ENCODE measurements at regions not wholly inside any gene's neighbourhood (a gene's known extent, or its start where the extent isn't known, plus 50 kb on each side); places are given as distances from the start of the nearest gene placed in this dataset.

GRCh38 chr20:17858450-17859001, 110.1 kb downstream of the SNX5 start:
- no peak for DNase-seq (ENCODE audit: low spot score)

GRCh38 chr20:17857639-17858449, 110.8 kb downstream of the SNX5 start:
- DNase-seq (ENCODE audit: low spot score), result no peak

- DNase-seq (ENCODE audit: low spot score), result no peak
Observed at GRCh38 chr20:17856837-17857605, 111.6 kb downstream of the SNX5 start.

GRCh38 chr20:17856024-17856564, 112.5 kb downstream of the SNX5 start:
- DNase-seq (ENCODE audit: low spot score), result no peak

- no peak for DNase-seq (ENCODE audit: low spot score)
Observed at GRCh38 chr20:17854307-17854903, 114.2 kb downstream of the SNX5 start.

GRCh38 chr20:17852323-17852722, 116.3 kb downstream of the SNX5 start:
- no peak for DNase-seq (ENCODE audit: low spot score)

GRCh38 chr20:17850684-17851026, 117.9 kb downstream of the SNX5 start:
- no peak for DNase-seq (ENCODE audit: low spot score)

GRCh38 chr20:17849901-17850683, 118.5 kb downstream of the SNX5 start:
- no peak for DNase-seq (ENCODE audit: low spot score)

- no peak for DNase-seq (ENCODE audit: low spot score)
Observed at GRCh38 chr20:17849138-17849900, 119.3 kb downstream of the SNX5 start.

- DNase-seq (ENCODE audit: low spot score), result no peak
Observed at GRCh38 chr20:17848249-17849048, 120.1 kb downstream of the SNX5 start.

- no peak for DNase-seq (ENCODE audit: low spot score)
Observed at GRCh38 chr20:17845701-17846475, 122.7 kb downstream of the SNX5 start.

GRCh38 chr20:17844549-17845298, 123.9 kb downstream of the SNX5 start:
- no peak for DNase-seq (ENCODE audit: low spot score)

- no peak for DNase-seq (ENCODE audit: low spot score)
Observed at GRCh38 chr20:17844133-17844429, 124.5 kb downstream of the SNX5 start.

GRCh38 chr20:17843246-17844132, 125.1 kb downstream of the SNX5 start:
- DNase-seq (ENCODE audit: low spot score), result no peak

- DNase-seq (ENCODE audit: low spot score), result no peak
Observed at GRCh38 chr20:17841751-17842215, 126.8 kb downstream of the SNX5 start.

GRCh38 chr20:17840423-17840822, 128.2 kb downstream of the SNX5 start:
- no peak for DNase-seq (ENCODE audit: low spot score)

GRCh38 chr20:17838921-17839320, 129.7 kb downstream of the SNX5 start:
- DNase-seq (ENCODE audit: low spot score), result no peak

GRCh38 chr20:17837179-17837578, 131.4 kb downstream of the SNX5 start:
- no peak for DNase-seq (ENCODE audit: low spot score)

All from activated CD4-positive, alpha-beta T cell treated with anti-CD3 and anti-CD28 coated beads, Interleukin-2, Interleukin-4, amounts not matched to agents 100 ng/mL and 50 ng/mL, durations not matched to agents 16 hours and 8 hours (primary cell).